ENCODE measurements at regions not wholly inside any gene's neighbourhood (a gene's known extent, or its start where the extent isn't known, plus 50 kb on each side); places are given as distances from the start of the nearest gene placed in this dataset.

DNA sequence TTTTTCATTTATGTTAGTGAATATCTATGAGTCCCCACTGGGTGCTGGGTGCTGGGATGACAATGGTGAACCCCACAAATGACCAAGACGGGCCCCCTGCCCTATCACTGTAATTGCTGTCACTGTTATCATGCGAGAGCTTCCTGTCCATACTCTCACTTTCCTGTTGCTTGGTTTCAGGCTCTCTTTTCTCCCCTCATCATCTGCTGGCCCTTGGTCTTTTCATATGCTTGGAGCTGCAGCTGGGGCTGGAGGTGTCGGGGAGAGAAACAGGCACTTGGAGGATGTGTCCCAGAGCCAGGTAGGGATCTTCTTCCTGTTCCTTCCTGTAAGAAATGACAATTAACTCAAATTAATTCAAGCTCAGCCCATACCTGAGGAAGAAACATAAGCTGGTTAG, 348.0 kb downstream of the PTPRU start:
- DNase-seq (ENCODE audit: low read depth, low spot score), result no peak
- H3K27me3 ChIP-seq (ENCODE audit: control insufficient read depth, insufficient read depth, low read length), result no peaks in the 10 kb centered on the region
- no peak overlapping the region for H3K27ac ChIP-seq (ENCODE audit: low read length)
- no peaks in the 10 kb centered on the region; the same call in 1 of the 2 replicates for H3K36me3 ChIP-seq (ENCODE audit: control insufficient read depth, insufficient read depth, low read length)
- no peaks in the 10 kb centered on the region for H3K9me3 ChIP-seq (ENCODE audit: control insufficient read depth, insufficient read depth, low read length)
- no peaks in the 10 kb centered on the region for H3K4me1 ChIP-seq (ENCODE audit: control insufficient read depth, insufficient read depth, low read length)
- no peak overlapping the region for H3K4me3 ChIP-seq (ENCODE audit: low read length)
- WGBS (ENCODE audit: insufficient coverage, insufficient read length), result no CpG with 5 or more reads among the region's 3 CpGs

DNA sequence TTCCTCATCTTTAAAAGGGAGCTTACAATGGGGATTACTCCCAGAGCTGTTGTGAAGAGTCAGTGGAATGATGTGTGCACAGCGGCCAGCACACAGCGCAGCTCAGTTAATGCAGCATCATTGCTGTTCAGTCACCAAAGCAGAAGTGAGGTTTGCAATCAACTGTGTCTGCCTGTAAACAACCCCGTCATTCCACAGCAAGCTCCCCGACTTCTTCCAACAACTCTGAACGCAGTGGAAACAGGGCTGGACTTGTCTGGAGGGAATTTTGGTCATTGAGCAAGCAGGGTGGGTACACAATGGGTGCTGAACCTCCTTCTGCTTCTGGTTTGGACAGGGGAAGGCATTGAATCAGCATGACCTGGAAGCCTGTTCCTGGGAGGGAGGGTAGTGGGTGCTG, 347.4 kb downstream of the PTPRU start:
- no peaks in the 10 kb centered on the region for H3K9me3 ChIP-seq (ENCODE audit: control insufficient read depth, insufficient read depth, low read length)
- H3K27ac ChIP-seq (ENCODE audit: low read length), result no peak overlapping the region
- no CpG with 5 or more reads among the region's 5 CpGs for WGBS (ENCODE audit: insufficient coverage, insufficient read length)
- no peak overlapping the region for H3K4me3 ChIP-seq (ENCODE audit: low read length)
- no peaks in the 10 kb centered on the region for H3K27me3 ChIP-seq (ENCODE audit: control insufficient read depth, insufficient read depth, low read length)
- DNase-seq (ENCODE audit: low read depth, low spot score), result no peak
- H3K36me3 ChIP-seq (ENCODE audit: control insufficient read depth, insufficient read depth, low read length), result no peaks in the 10 kb centered on the region; the same call in 1 of the 2 replicates
- H3K4me1 ChIP-seq (ENCODE audit: control insufficient read depth, insufficient read depth, low read length), result no peaks in the 10 kb centered on the region

DNA sequence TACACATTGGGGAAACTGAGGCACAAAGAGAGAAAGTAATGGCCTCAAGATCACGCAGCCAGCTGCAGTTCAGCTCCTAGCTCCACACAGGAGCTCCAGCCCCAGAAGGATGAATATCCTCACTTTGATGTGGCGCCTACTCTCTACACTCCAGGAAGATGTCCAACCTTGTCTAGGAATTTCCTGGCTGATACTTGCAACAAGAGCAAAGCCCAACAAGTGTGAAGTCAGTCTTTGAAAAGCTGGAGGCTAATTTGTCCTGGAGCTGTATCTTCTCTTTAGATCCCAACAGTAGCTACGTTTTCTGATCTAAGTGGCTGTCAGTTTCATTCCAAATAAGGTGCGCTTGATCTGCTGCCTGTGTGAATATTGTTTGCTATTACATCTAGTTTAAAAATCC, 344.9 kb downstream of the PTPRU start:
- Histone ChIP-seq H3K4me1 (ENCODE audit: control insufficient read depth, insufficient read depth, low read length) (peaks cover 1% of the 10 kb centered on the region), H3K36me3 (ENCODE audit: control insufficient read depth, insufficient read depth, low read length) (no peaks in the 10 kb centered on the region; the same call in 1 of the 2 replicates), H3K27me3 (ENCODE audit: control insufficient read depth, insufficient read depth, low read length) (no peaks in the 10 kb centered on the region), H3K27ac (ENCODE audit: low read length) (no peak overlapping the region), H3K4me3 (ENCODE audit: low read length) (no peak overlapping the region), H3K9me3 (ENCODE audit: control insufficient read depth, insufficient read depth, low read length) (no peaks in the 10 kb centered on the region)
- DNase-seq (ENCODE audit: low read depth, low spot score), result no peak
- WGBS (ENCODE audit: insufficient coverage, insufficient read length), result no CpG with 5 or more reads among the region's 4 CpGs

DNA sequence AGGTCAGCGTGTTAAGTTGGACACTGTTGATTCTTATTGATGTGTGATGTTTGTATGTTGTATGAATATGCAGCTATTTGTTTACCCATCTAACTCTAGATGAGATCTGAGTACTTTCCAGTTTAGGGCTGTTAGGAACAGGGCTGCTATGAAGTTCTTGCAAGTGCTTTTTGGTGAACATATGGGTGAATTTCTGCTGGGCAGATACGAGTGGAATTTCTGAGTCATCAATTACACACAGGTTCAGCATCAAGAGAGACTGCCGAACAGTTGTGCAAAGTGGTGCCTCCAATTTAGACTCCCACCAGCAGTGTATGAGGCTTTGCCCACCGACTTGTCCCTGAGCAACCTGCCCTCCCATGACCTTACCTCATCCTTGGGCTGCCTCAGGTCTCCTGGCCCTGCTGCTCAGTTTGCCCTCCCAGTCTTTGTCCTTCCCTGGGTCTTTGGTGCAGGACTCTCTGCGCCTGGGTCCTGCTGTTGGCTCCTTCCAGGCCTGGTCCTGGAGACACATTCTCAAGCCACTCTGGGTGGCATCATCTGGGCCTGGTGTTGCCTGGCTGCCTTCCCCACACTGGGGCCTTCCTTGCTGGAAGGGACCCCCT, 343.6 kb downstream of the PTPRU start:
- WGBS (ENCODE audit: insufficient coverage, insufficient read length), result no CpG with 5 or more reads among the region's 5 CpGs
- H3K4me1 ChIP-seq (ENCODE audit: control insufficient read depth, insufficient read depth, low read length), result peaks cover 1% of the 10 kb centered on the region
- no peaks in the 10 kb centered on the region; the same call in 1 of the 2 replicates for H3K36me3 ChIP-seq (ENCODE audit: control insufficient read depth, insufficient read depth, low read length)

DNA sequence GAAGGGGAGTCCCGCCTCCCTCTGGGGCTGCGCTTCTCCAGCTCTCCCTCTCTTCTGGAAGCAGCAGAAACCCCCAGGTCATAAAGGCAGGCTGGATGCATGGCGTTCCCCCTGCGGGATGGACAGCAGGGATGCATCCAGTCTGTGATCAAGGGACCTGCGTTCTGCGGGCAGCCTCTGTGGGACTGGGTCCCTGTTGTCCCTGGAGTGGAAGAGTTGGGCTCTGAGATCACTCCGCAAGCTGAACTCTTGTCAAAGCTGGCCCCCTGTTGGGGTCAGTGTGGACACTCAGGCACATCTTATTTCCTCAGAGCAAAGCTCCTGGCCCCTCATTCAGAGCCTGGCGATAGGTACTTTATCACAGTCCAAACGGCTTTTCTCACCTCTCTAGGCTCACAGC, 341.2 kb downstream of the PTPRU start:
- Histone ChIP-seq H3K27me3 (ENCODE audit: control insufficient read depth, insufficient read depth, low read length) (no peaks in the 10 kb centered on the region), H3K27ac (ENCODE audit: low read length) (no peak overlapping the region), H3K9me3 (ENCODE audit: control insufficient read depth, insufficient read depth, low read length) (no peaks in the 10 kb centered on the region), H3K4me1 (ENCODE audit: control insufficient read depth, insufficient read depth, low read length) (peaks cover 1% of the 10 kb centered on the region), H3K4me3 (ENCODE audit: low read length) (no peak overlapping the region), H3K36me3 (ENCODE audit: control insufficient read depth, insufficient read depth, low read length) (no peaks in the 10 kb centered on the region)
- DNase-seq (ENCODE audit: low read depth, low spot score), result no peak
- no CpG with 5 or more reads among the region's 9 CpGs for WGBS (ENCODE audit: insufficient coverage, insufficient read length)

More for the DNA sequence above, 343.6 kb downstream of the PTPRU start:
- Histone ChIP-seq H3K4me3 (ENCODE audit: low read length) (no peak overlapping the region), H3K9me3 (ENCODE audit: control insufficient read depth, insufficient read depth, low read length) (no peaks in the 10 kb centered on the region), H3K27me3 (ENCODE audit: control insufficient read depth, insufficient read depth, low read length) (no peaks in the 10 kb centered on the region), H3K27ac (ENCODE audit: low read length) (no peak overlapping the region)
- DNase-seq (ENCODE audit: low read depth, low spot score), result no peak

DNA sequence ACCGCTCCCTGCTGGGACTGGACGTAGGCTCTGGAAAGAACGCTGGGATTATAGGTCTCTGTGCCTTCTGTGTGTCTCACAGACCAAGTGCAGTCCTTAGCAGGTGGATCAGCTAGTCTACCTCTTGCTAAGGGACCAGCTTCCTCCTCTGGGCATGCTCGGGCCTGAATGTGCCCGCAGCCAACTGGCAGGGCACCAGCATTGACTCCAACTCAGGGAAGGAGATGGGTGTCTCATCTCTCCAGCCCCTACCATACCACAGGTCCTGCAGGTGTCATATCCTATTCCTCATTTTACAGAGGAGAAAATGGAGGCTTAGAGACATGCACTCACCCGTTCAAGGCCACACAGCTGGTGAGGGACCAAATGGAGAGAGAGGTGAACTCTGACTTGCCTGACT, 340.2 kb downstream of the PTPRU start:
- H3K27ac ChIP-seq (ENCODE audit: low read length), result no peak overlapping the region
- H3K36me3 ChIP-seq (ENCODE audit: control insufficient read depth, insufficient read depth, low read length), result no peaks in the 10 kb centered on the region
- WGBS (ENCODE audit: insufficient coverage, insufficient read length), result no CpG with 5 or more reads among the region's 6 CpGs
- DNase-seq (ENCODE audit: low read depth, low spot score), result no peak
- peaks cover 1% of the 10 kb centered on the region for H3K4me1 ChIP-seq (ENCODE audit: control insufficient read depth, insufficient read depth, low read length)
- no peaks in the 10 kb centered on the region for H3K27me3 ChIP-seq (ENCODE audit: control insufficient read depth, insufficient read depth, low read length)
- no peaks in the 10 kb centered on the region for H3K9me3 ChIP-seq (ENCODE audit: control insufficient read depth, insufficient read depth, low read length)
- H3K4me3 ChIP-seq (ENCODE audit: low read length), result no peak overlapping the region

DNA sequence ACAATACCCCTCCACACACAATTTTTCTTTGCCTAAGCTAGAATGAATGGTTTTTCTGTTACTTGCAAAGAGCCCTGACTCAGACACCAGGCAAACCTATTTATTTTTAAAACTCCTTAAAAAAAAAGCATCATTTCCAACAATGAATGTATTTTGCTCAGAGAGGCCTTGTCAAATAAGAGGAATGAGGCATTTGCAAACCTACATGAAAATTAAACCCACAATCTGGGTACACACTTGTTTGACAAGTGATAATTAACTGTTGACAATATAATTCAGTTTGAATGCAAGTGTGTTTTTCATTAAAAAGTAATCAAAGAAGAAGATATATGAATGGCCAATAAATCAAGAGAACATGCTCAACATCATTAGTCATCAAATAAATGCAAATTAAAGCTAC, 339.5 kb downstream of the PTPRU start:
- Histone ChIP-seq H3K4me3 (ENCODE audit: low read length) (no peak overlapping the region), H3K27me3 (ENCODE audit: control insufficient read depth, insufficient read depth, low read length) (no peaks in the 10 kb centered on the region), H3K36me3 (ENCODE audit: control insufficient read depth, insufficient read depth, low read length) (no peaks in the 10 kb centered on the region), H3K9me3 (ENCODE audit: control insufficient read depth, insufficient read depth, low read length) (no peaks in the 10 kb centered on the region), H3K27ac (ENCODE audit: low read length) (no peak overlapping the region), H3K4me1 (ENCODE audit: control insufficient read depth, insufficient read depth, low read length) (peaks cover 1% of the 10 kb centered on the region)
- no peak for DNase-seq (ENCODE audit: low read depth, low spot score)

DNA sequence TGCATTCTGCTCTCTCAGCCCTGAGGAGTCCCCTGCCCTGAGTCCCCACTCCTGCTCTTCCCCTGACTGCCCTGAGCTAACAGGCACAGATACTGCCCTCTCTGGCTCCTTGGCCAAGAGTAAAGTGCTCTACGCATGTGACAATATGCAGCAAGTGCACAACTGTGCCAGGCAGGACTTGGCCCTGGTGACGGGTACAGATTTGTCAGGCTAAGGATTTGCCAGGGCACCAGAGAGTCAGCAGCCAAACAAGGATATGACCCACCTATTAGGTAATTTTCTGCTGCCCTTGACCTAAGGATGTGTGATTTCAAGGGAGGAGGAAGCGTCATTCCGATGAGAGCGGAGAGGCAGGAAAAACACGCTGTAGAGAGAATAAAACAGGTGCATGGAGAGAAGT, 339.0 kb downstream of the PTPRU start:
- Histone ChIP-seq H3K27me3 (ENCODE audit: control insufficient read depth, insufficient read depth, low read length) (no peaks in the 10 kb centered on the region), H3K36me3 (ENCODE audit: control insufficient read depth, insufficient read depth, low read length) (no peaks in the 10 kb centered on the region), H3K4me3 (ENCODE audit: low read length) (no peak overlapping the region), H3K27ac (ENCODE audit: low read length) (no peak overlapping the region), H3K4me1 (ENCODE audit: control insufficient read depth, insufficient read depth, low read length) (peaks cover 1% of the 10 kb centered on the region), H3K9me3 (ENCODE audit: control insufficient read depth, insufficient read depth, low read length) (no peaks in the 10 kb centered on the region)
- DNase-seq (ENCODE audit: low read depth, low spot score), result no peak
- WGBS (ENCODE audit: insufficient coverage, insufficient read length), result no CpG with 5 or more reads among the region's 6 CpGs

DNA sequence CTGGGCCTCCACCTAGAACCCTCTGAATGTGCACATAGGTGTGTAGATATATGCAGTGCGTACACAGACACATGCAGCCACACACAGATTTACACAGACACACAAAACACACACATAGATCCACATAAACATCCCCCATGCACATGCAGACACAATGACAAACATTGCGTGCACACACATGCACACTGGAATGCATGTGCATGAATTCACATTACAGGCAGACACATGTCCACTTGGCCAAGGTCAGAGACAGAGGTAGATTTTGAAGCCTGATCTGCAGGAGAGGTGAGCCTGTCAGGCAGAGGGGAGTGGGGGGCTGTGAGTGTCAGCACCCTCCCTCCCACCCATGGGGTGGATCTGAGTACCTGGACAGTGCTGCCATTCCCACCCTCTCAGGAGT, 338.5 kb downstream of the PTPRU start:
- H3K27me3 ChIP-seq (ENCODE audit: control insufficient read depth, insufficient read depth, low read length), result no peaks in the 10 kb centered on the region
- no peak overlapping the region for H3K4me3 ChIP-seq (ENCODE audit: low read length)
- H3K4me1 ChIP-seq (ENCODE audit: control insufficient read depth, insufficient read depth, low read length), result peaks cover 1% of the 10 kb centered on the region
- H3K27ac ChIP-seq (ENCODE audit: low read length), result no peak overlapping the region
- no CpG with 5 or more reads among the region's 2 CpGs for WGBS (ENCODE audit: insufficient coverage, insufficient read length)
- H3K9me3 ChIP-seq (ENCODE audit: control insufficient read depth, insufficient read depth, low read length), result no peaks in the 10 kb centered on the region
- no peak for DNase-seq (ENCODE audit: low read depth, low spot score)
- H3K36me3 ChIP-seq (ENCODE audit: control insufficient read depth, insufficient read depth, low read length), result no peaks in the 10 kb centered on the region

DNA sequence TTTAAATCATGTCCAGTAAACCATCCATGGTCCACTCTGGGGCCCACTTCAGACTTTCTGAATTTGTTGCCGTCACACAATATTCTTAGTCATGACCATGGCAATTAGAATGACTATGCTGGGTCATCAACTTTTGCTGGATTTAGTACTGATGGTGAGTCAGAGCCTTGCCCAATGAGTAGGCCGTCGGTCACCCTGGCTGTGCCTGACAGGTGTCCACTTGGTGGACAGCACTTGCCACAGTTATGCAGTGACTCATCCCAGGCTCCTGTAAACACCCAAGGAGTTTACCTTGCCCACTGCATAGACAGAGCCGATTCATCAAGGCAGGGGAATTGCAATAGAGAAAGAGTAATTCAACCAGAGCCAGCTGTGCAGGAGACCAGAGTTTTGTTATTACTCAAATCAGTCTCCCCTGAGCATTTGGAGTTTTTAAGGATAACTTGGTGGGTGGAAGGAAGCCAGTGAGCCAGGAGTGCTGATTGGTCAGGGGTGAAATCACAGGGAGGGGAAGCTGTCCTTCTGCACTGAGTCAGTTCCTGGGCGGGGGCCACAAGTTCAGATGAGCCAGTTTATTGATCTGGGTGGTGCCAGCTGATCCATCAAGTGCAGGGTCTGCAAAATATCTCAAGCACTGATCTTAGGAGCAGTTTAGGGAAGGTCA, 333.8 kb downstream of the PTPRU start:
- Histone ChIP-seq H3K27ac (ENCODE audit: low read length) (no peak overlapping the region), H3K36me3 (ENCODE audit: control insufficient read depth, insufficient read depth, low read length) (no peaks in the 10 kb centered on the region), H3K4me3 (ENCODE audit: low read length) (no peak overlapping the region), H3K4me1 (ENCODE audit: control insufficient read depth, insufficient read depth, low read length) (no peaks in the 10 kb centered on the region), H3K9me3 (ENCODE audit: control insufficient read depth, insufficient read depth, low read length) (no peaks in the 10 kb centered on the region), H3K27me3 (ENCODE audit: control insufficient read depth, insufficient read depth, low read length) (no peaks in the 10 kb centered on the region)
- no peak for DNase-seq (ENCODE audit: low read depth, low spot score)
- WGBS (ENCODE audit: insufficient coverage, insufficient read length), result no CpG with 5 or more reads among the region's 5 CpGs

DNA sequence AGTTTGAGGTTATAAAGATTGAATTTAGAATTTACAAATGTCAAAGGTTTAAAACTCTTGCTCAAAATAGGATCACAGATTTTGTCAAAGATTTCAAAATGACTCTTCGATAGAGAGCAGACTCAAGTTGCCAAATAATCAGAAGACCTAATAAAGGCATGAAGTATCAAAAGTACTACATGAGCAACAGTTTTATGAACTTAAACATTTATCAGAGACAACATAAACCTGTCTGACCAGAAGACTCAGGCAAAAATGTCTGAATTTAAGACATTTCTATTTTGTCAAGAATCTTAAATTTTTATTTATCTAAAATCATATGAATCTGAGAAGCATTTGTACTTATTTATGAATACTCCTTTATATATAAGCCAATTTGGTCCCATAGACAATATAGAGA, 330.9 kb downstream of the PTPRU start:
- DNase-seq (ENCODE audit: low read depth, low spot score), result no peak
- H3K4me3 ChIP-seq (ENCODE audit: low read length), result no peak overlapping the region
- no peaks in the 10 kb centered on the region for H3K36me3 ChIP-seq (ENCODE audit: control insufficient read depth, insufficient read depth, low read length)
- peaks cover under 1% of the 10 kb centered on the region for H3K9me3 ChIP-seq (ENCODE audit: control insufficient read depth, insufficient read depth, low read length)
- WGBS (ENCODE audit: insufficient coverage, insufficient read length), result no CpG with 5 or more reads among the region's 1 CpG
- no peaks in the 10 kb centered on the region for H3K4me1 ChIP-seq (ENCODE audit: control insufficient read depth, insufficient read depth, low read length)
- H3K27ac ChIP-seq (ENCODE audit: low read length), result no peak overlapping the region
- H3K27me3 ChIP-seq (ENCODE audit: control insufficient read depth, insufficient read depth, low read length), result no peaks in the 10 kb centered on the region; the same call in 1 of the 2 replicates
